Chondrocyte (in vitro differentiated cells): ENCODE measurements at regions not wholly inside any gene's neighbourhood (a gene's known extent, or its start where the extent isn't known, plus 50 kb on each side); places are given as distances from the start of the nearest gene placed in this dataset.

ENCODE experiments used
- DNase-seq: peaks from one replicate; pipeline ENCODE4 v3.0.0; 2021; ENCODE audit warnings: mixed read lengths, low spot score
- H3K27ac Mint-ChIP-seq: one replicate; pipeline ENCODE4 v1.8.0; 2021; ENCODE audit warnings: mild to moderate bottlenecking, moderate library complexity, mixed read lengths; ENCODE audit not compliant: unreplicated experiment
- H3K27me3 Mint-ChIP-seq: 2 replicates; pipeline ENCODE4 v1.8.0; 2021; ENCODE audit warnings: low read depth, mixed read lengths
- H3K36me3 Mint-ChIP-seq: 2 replicates; pipeline ENCODE4 v1.8.0; 2021; ENCODE audit warnings: low read depth, mixed read lengths
- H3K4me1 Mint-ChIP-seq: 2 replicates; pipeline ENCODE4 v1.8.0; 2021; ENCODE audit warnings: low read depth, mild to moderate bottlenecking, mixed read lengths
- H3K4me3 Mint-ChIP-seq: one replicate; pipeline ENCODE4 v1.8.0; 2021; ENCODE audit warnings: mild to moderate bottlenecking, moderate library complexity, mixed read lengths; ENCODE audit not compliant: unreplicated experiment
- H3K9me3 Mint-ChIP-seq: 2 replicates; pipeline ENCODE4 v1.8.0; 2021; ENCODE audit warnings: low read depth, mixed read lengths
- TF ChIP-seq, protein P1 (sequence below): fragments of 200-600 bp; sonication (generic); IDR thresholded peaks from 2 replicates; pipeline ENCODE4 v1.5.0; 2021; ENCODE audit warnings: antibody characterized with exemption, mild to moderate bottlenecking, moderate library complexity

DNA sequence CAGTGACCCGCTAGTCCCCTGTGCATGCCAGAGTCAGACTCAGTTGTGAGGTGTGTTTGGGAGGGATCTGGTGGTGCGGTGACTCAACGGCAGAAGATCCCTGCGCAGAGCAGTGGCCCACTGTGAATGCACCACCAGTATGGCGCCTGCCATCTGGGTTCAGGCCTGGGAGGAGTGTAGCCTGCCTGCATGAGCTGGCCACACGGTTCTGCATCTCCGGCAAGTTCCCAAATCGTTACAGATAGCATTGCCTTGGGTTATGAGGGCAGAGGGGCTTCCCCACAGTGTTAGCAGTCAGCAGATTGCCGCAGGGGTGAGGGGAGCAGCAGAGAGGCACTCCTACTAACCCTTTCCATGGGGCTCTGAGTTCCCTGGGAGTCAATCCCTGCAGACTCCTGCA, 629.6 kb downstream of the TLL1 start:
- DNase-seq, result no peak
- Mint-ChIP-seq H3K36me3 (no peaks in the 10 kb centered on the region), H3K4me1 (no peaks in the 10 kb centered on the region), H3K27me3 (peaks cover 49% of the 10 kb centered on the region), H3K9me3 (no peaks in the 10 kb centered on the region), H3K27ac (no peak overlapping the region), H3K4me3 (no peak overlapping the region)
- TF ChIP-seq, protein P1, sequence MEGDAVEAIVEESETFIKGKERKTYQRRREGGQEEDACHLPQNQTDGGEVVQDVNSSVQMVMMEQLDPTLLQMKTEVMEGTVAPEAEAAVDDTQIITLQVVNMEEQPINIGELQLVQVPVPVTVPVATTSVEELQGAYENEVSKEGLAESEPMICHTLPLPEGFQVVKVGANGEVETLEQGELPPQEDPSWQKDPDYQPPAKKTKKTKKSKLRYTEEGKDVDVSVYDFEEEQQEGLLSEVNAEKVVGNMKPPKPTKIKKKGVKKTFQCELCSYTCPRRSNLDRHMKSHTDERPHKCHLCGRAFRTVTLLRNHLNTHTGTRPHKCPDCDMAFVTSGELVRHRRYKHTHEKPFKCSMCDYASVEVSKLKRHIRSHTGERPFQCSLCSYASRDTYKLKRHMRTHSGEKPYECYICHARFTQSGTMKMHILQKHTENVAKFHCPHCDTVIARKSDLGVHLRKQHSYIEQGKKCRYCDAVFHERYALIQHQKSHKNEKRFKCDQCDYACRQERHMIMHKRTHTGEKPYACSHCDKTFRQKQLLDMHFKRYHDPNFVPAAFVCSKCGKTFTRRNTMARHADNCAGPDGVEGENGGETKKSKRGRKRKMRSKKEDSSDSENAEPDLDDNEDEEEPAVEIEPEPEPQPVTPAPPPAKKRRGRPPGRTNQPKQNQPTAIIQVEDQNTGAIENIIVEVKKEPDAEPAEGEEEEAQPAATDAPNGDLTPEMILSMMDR, result no peak

DNA sequence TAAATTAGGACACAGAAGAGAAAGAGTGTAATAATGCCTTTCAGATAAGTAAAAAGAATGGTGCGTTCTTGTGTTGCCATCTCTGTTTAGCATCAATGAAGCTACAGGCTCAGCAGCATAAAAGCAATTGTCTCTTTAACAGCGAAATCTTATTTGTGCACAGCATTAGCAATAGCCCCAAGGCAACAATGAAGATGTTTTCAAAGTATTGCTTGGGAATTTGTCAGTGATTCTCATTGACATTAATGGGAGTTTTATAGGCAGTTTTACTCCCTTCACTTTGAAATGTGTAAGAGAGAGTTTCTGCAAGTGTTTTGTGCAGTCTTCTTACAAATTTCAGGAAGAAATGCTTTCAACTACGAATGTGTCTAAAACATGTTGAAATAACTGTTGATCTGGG, 633.0 kb downstream of the TLL1 start:
- no peaks in the 10 kb centered on the region for H3K9me3 Mint-ChIP-seq
- H3K27me3 Mint-ChIP-seq, result peaks cover 44% of the 10 kb centered on the region
- H3K4me1 Mint-ChIP-seq, result no peaks in the 10 kb centered on the region
- no peak overlapping the region for H3K27ac Mint-ChIP-seq
- no peaks in the 10 kb centered on the region for H3K36me3 Mint-ChIP-seq
- TF ChIP-seq, protein P1, result no peak
- DNase-seq, result no peak
- no peak overlapping the region for H3K4me3 Mint-ChIP-seq

DNA sequence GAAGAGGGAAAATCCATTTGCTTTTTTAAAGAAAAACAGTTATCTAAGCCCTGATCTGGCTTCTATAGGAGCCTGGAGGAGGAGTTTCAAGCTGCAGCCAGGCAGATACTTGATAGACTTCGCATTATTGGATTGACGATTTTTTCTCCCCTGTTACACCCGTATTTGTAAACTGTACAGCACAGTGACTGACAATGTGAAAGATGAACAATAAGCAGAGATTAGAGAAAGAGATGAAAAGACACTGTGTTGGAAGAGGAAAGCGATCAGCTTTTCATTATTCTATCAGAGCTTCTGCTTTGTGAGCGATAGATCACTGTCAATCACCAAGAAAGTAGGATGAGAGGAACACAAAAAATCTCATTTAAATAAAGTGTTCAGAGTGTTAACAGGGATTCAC, 639.2 kb downstream of the TLL1 start:
- Mint-ChIP-seq H3K36me3 (no peaks in the 10 kb centered on the region), H3K9me3 (peaks cover 3% of the 10 kb centered on the region), H3K4me1 (no peaks in the 10 kb centered on the region), H3K4me3 (no peak overlapping the region), H3K27ac (no peak overlapping the region), H3K27me3 (peaks cover 49% of the 10 kb centered on the region)
- no peak for DNase-seq
- TF ChIP-seq, protein P1, result no peak

DNA sequence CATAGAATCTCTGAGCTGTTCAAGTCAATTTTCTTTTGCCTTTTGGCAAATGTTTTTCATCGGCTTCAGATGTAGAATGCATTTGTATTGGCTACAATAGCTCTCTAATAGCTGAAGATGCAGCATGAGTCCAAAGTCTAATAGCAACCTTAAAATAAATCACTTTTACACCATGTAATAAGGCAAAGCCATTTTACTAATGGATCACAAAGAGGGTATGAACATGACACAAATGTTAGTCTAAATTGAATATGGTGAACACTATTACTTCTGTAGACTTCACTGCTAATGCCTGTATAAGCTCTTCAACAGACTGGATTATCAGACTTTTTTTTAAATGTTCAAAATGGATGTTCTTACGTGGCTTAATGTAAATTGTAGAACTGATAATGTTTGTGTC, 645.3 kb downstream of the TLL1 start:
- H3K27me3 Mint-ChIP-seq, result peaks cover 35% of the 10 kb centered on the region
- H3K36me3 Mint-ChIP-seq, result no peaks in the 10 kb centered on the region
- no peak for DNase-seq
- no peak overlapping the region for H3K4me3 Mint-ChIP-seq
- no peaks in the 10 kb centered on the region for H3K4me1 Mint-ChIP-seq
- TF ChIP-seq, protein P1, result no peak
- H3K9me3 Mint-ChIP-seq, result peaks cover 3% of the 10 kb centered on the region
- H3K27ac Mint-ChIP-seq, result no peak overlapping the region

DNA sequence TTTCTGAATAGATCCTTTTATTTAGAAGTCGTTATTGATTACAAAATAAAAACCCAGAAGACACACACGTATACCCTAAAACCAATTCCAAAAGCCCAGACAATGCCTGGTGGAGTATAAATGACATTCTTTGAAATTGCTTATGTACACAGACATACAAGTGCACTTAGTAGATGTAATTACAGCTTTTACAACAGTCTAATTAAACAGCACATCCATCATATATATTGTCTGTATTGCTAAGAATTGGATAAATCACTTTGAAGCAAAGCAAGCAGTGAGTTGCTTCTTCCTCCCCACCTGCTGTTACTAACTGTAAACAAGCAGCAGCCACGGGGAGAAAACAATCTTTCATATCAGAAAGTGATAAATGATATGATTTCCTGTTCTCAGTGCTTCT, 645.7 kb downstream of the TLL1 start:
- no peaks in the 10 kb centered on the region for H3K36me3 Mint-ChIP-seq
- H3K27me3 Mint-ChIP-seq, result peaks cover 33% of the 10 kb centered on the region
- H3K9me3 Mint-ChIP-seq, result peaks cover 3% of the 10 kb centered on the region
- TF ChIP-seq, protein P1, result no peak
- H3K27ac Mint-ChIP-seq, result no peak overlapping the region
- DNase-seq, result no peak
- H3K4me1 Mint-ChIP-seq, result no peaks in the 10 kb centered on the region
- no peak overlapping the region for H3K4me3 Mint-ChIP-seq
